Gastrocnemius medialis (tissue), 4 donors: ENCODE measurements at regions not wholly inside any gene's neighbourhood (a gene's known extent, or its start where the extent isn't known, plus 50 kb on each side); places are given as distances from the start of the nearest gene placed in this dataset.

Source experiments
- CTCF ChIP-seq, 5 experiments: fragments of 450-650 bp in 3 of 5; fragments of 200-600 bp in 2 of 5; sonication (generic) in 2 of 5; IDR thresholded peaks in 4 of 5; conservative IDR thresholded peaks in 1 of 5; 1 replicate in 4 of 5; 2 replicates in 1 of 5; pipeline ENCODE4 v1.5.1; 2016 to 2019; ENCODE audit warnings: antibody characterized with exemption in 5 of 5, mild to moderate bottlenecking in 3 of 5, moderate library complexity in 3 of 5
- POLR2A ChIP-seq, 2 donors: fragments of 450-650 bp; IDR thresholded peaks; one replicate each; pipeline ENCODE4 v1.6.1; 2017; ENCODE audit warnings: antibody characterized with exemption in 2 of 2, mild to moderate bottlenecking in 2 of 2, moderate library complexity in 2 of 2

DNA sequence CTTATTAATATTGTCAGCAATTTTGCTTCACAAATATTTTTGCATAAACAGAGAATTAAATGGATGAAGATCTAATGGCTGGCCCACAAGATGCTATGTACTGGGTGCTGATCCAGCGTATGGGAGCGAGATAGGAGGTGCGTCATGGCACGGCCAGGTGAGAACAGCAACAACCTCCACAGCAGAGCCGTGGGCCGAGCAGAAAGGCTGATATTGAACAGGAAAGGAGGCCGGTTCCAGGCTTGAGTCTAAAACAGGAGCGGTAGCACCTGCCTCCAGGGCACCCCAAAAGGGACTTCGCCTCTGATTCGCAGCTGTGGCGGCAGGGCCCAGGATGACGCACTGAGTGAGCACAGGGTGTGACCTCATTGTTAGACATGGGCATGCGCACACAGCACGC is 1502.1 kb downstream of the TBC1D22A start:
- TF ChIP-seq CTCF (IDR thresholded peaks at IDR 0.05 in 4 of 5, conservative IDR thresholded peaks at IDR 0.05 in 1 of 5) (no peak), POLR2A (IDR thresholded peaks at IDR 0.05) (no peak)
